ENCODE measurements at regions not wholly inside any gene's neighbourhood (a gene's known extent, or its start where the extent isn't known, plus 50 kb on each side); places are given as distances from the start of the nearest gene placed in this dataset.

DNA sequence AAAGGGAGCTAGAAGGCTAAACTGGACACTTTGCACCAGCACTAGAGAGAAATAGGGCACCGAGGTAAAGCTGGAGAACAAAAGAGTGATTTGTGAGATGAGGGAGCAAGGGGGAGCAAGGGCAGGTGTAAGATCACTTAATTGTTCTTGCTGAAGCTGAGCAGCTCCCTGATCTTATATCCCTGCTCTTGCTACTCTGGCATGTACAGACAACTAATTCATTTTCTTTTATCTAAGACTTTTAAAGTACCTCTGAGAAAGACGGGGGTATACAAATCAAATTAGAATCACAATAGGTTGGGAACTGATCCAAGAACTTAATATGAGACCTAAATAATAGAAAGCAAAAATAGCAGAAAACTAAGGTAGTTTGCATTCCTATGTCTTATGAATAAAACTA lies 381.7 kb upstream of the POU3F2 start:
- DNase-seq (ENCODE audit: low read depth, low spot score): no peak

DNA sequence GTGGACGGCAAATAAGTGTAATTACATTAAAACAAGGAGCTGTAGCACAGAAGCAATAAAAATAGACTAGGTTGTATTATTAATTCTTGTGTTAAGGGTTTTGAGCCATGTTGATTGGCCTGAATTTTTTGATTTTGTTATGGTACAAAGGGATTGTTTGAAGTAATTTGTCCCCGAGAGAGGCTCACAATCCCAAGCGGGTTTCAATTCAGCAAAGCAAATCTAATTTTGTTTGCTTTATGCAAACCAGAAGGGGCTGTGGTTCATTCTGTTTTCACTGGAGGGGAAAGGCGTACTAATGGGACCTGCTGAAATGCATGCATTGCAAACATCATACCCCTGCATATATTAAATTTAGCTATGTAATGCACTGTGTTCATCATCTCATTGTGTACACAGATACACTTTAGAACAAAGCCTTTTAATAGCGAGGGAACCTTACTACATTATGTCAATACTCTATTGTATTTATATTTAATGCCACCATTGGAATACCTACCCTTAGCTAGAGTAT lies 379.5 kb upstream of the POU3F2 start:
- DNase-seq (ENCODE audit: low read depth, low spot score): no peak

DNA sequence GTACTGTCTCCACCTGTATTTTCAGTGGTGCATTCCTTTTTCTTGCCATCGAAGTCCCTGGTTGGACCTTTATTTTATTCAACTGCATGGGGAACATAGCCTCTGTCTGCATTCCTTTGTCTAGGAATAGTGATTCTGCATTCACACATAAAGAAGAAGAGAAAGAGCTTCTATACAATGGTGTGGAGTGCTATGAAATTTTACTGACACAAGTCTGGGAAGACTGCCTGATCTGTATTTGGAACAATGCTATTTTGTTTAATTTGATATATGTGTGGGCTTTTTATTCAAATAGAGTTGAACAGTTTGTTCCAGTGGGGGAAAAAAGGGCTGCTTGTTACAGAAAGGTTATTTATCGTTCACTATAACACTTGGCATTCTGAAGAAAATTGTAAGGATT lies 375.7 kb upstream of the POU3F2 start:
- no peak for DNase-seq (ENCODE audit: low read depth, low spot score)

DNA sequence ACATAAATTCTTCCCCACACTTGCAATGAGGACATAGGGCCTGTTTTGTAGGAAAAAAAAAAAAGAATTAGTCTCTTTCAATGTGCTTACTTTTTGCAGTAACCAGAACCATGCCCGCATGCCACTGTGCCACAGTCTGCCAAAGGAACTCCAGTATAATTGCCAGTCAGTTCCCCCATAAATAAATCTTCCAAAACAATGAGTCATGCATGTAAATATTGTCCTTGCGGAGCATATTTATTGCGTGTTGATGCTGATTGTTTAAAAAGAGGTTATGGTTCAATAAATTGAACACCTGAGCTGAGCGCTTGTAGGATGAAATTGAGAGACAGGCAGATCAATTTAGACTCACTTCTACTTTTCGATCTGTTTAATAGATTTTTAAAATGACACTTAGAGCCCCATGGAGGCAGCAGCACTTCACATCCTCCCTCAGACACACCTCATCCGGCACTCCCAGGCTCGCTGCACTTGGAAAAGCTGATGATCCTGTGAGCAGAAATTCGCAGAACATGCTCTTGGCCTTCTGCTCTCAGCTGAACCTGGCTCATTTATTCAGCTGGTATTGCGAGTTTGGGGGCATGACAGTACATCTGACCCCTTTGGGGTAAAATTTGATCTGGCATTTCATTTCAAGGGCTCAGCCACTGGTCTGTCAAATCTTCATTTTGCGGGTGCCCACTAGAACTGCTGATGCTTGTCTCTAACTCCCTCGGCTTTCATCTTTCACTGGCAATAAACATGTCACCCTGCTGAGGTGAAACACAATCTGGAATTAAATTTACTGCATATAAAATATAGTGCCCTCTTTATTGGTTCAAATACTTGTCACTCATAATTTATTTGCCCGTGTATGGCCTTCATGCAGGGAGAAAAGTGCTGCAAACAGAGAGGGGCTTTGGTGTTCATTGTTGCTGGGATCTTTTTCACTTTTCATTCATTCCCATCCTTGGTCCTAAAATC lies 371.1 kb upstream of the POU3F2 start:
- no peak for DNase-seq (ENCODE audit: low read depth, low spot score)

DNA sequence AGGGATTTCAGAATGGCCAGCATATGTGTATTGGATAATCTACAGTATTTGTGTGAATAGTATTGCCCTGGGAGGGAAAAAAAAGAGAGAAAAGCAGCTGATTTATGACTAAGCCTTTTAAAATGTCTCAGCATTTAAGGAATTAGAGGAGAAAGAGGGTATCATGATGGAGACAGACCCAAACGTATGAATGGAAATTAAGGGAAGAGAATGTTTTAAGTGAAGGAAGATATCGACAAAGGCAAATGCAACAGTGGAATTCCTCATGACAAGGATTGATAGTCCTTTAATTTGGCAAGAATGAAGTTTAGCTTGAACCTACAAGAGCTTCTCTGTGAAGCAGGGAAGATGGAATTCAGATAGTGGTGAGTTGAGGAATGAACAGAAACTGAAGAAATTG lies 367.3 kb upstream of the POU3F2 start:
- DNase-seq (ENCODE audit: low read depth, low spot score): no peak

DNA sequence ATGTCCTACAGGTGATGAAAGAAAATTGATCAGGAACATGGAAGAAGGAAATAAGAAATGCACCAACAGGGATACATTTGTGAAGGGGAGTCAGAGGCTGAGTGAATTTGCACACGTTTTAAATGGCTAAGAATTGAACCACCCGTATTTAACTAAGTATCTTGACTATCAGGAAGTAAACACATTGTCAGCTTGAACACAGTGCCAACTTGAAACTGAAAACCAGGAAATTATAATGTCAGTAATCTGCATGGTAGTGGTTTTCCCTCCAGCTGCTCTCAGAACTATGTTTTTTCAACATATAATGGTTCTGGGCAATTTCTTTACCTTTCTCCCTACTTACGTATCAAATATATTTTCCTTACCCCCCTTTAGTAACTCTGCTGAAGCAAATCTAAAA lies 366.5 kb upstream of the POU3F2 start:
- DNase-seq (ENCODE audit: low read depth, low spot score): no peak

DNA sequence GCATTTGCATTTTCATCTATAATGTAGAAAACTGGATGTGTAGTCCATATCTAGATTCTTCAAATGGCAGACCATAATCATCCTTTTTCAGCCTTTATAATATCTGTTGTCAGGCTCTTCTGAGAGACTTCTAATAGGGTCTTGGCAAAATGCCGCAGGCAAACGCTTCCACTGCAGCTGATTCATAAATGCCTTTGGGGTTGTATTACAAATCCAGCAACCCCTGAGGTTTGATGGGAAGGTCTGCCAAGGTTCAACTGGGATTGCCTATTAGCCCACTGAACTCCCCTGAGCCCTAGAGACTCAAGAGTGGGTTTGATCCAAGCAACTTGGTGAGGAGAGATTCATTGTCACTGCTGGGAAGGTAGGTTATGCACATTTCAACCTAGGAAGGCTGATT lies 365.2 kb upstream of the POU3F2 start:
- DNase-seq (ENCODE audit: low read depth, low spot score): no peak

DNA sequence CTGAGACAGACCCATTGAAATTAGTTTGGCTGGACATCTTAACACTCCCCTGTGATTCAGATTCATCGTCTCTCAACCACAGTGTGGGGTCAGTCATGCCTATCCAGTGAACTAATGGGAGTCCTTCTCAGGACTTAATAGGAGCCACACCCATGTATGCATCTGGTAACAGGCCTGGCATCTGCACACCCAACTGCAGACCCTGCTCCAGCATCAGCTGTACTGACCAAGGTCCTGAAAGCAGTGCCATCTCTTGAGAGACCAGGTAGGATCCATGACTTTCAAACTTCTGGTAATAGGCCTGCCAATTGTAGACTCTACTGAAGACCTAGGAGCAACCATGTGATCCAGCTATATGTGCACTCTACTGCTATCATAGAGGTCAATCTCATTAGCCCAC lies 363.6 kb upstream of the POU3F2 start:
- DNase-seq (ENCODE audit: low read depth, low spot score): no peak

DNA sequence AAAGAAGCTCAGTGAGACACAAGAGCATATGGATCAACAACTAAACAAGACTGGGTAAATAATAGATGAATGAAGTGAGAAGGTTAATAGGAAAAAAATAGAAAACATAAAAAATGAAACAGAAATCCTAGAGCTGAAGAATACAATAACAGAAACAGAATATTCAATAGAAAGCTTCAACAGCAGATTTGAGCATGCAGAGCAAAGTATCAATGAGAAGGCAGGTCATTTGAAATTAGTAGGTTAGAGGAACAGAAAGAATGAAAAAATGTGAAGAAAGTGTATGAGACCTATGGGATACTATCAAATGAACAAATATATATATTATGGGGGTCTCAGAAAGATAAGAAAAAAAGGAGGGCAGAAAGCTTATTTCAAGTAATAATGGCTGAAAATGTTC lies 362.9 kb upstream of the POU3F2 start:
- no peak for DNase-seq (ENCODE audit: low read depth, low spot score)

DNA sequence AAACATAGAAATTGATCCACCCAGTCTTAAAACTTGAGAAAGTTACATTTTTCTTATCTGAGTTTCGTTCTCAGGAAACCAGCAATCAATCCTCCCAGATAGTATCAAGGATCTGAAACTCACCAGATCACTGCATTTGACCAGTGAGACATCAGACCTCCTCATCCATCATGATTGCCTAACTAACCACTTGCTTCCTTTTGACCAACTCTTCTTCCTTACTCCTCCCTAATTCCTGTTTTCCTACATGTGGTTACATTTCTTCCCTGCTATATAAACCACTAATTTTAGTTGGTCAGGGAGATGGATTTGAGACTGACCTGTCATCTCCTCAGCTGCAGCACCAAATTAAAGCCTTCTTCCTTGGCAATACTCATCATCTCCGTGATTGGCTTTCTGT lies 357.1 kb upstream of the POU3F2 start:
- no peak for DNase-seq (ENCODE audit: low read depth, low spot score)

DNA sequence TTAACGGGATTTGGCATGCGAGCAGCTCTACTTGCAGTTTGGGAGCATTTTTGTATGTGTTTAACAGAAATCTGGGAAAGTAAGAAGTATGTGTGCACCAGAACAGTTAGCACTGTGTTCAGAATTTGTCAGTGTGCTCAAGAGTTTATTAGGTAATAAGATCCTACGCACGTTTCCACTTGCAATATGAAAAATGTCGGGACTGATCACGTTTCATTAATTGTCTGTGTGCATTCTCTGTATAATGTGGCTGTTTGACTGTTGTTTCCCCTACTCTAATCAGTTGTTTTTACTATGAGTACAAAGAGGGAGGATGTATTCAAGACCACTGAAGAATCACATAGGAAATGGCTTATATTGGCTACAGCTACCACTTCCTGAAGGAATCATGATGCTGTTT lies 349.7 kb upstream of the POU3F2 start:
- no peak for DNase-seq (ENCODE audit: low read depth, low spot score)

DNA sequence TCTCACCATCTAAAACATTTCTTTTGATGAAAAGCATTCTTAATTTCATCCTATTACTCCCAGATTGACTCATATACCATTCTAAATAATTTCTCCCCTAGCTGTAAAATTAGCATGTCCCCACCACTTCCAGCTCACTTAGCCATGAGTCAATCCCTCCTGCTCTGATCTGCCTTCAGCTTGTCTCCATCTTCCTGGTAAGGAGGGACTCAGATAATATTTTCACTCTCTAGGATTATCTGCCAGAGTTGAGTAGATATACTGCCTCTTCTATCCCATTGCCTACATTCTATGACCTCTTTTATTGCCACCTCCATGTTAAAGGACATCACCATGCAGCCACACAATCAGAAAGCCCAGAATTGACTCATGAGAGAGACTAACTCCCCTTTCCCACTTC lies 348.8 kb upstream of the POU3F2 start:
- DNase-seq (ENCODE audit: low read depth, low spot score): no peak

DNA sequence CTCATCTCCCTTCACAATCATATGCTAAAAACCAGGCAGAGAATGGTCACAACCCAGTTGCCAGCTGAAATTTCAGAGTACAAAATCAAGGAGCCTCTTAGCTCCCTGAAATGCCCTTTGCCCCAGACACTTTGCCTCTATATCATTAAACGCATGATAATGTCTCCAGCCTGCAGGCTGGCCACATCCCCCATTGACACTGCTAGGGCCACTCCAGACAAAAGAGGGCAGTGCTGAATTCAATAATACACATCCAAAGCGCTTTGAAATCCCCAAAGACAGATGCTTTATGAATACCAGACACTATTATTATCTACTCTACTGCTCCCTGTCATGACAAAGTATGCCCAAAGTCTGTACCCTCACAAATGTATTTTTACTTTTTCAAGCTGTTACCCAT lies 348.3 kb upstream of the POU3F2 start:
- DNase-seq (ENCODE audit: low read depth, low spot score): no peak

DNA sequence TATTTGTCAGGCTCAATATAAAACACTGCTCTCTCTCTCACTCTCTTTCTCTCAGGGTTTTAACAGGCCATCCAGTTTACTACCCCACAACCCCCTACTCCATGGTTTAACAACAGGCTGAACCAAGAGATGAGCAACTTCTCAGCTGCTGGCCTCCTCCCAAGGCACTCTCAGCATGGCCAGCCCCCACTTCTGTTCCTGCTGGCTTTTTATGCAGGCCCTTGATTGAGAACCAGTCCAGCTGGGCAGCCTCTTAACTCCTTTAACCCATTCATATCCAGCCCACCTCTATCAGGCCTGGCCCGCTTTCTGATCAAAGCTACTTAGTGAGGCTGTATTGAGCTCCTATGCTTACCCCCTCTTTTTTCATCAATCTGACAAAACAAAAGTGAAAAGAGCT lies 346.8 kb upstream of the POU3F2 start:
- no peak for DNase-seq (ENCODE audit: low read depth, low spot score)

DNA sequence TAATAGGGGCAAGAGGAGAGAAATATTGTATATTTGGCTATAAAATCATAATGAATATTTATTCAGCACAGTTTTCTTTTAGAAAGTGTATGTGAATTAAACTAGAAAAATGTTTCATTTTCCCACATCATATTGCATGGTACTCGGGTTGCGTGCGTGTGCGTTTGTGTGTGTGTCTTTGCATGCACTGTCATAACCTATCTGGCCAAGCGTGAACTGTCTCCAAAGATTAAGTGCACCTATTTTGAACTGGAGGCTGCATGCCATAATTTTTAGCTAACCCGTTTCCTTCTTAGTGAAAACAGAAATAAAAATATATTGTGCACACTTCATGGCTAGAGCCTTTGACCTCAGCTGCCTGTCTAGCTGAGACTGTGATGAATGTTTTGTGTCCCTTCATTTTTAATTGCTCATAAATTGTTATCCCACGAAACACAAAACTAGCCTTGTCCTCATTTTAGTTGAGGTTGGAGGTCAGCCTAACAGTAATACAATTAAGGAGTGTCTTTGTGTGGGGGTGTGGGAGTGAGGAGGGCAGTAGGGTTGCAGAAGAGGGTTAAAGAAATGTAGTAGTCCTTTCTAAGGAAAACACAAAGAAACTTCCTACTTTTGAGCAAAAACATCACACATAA lies 336.1 kb upstream of the POU3F2 start:
- DNase-seq (ENCODE audit: low read depth, low spot score): no peak

DNA sequence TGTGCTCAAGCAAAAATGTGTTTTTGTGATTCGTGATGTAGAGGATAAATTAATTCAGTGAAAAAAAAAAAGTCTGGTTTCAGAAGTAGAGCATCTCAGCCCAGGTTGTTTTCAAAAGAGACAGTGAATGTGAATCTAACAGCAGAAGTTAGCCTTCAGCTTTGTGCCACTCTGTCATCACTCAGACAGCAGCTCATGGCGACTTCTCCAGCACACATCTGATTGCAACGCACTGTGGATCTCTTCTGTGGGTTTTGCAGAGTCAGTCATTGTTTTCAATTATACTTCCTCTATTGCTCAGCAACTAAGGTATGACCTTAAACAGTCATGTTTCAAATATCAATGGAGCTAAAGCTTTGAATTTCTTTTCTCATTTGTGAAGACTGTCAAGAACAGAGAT lies 335.5 kb upstream of the POU3F2 start:
- DNase-seq (ENCODE audit: low read depth, low spot score): no peak

DNA sequence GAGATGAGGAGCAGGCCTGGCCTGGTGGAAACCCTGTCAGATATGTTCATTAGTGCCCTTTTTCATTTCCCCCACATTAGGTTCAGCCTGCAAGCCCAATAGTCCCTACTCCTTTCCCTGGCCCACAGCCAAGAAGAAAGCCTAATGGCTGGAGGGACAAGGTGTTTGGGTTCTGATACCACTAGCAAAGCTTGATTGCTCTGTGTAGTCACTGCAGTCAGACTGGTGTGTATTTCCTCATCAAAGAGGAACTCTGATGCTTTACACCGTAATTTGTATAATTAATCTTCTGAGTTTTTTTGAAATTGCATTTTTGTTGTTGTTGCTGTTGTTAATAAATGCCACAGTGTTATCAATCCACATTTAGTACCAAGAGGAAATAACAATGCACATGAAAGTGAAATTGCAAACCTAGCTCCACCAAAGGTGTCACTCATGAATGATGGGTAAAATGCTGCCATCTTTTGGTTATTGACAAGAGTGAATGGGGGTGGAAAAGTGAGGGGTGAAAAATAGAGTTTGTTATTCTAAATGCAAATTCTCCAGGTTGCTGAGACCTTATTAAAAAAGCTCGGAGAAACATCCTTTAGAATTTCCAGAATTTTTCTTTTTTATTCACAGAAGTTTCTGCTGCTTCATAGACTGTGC lies 320.2 kb upstream of the POU3F2 start:
- no peak for DNase-seq (ENCODE audit: low read depth, low spot score)

DNA sequence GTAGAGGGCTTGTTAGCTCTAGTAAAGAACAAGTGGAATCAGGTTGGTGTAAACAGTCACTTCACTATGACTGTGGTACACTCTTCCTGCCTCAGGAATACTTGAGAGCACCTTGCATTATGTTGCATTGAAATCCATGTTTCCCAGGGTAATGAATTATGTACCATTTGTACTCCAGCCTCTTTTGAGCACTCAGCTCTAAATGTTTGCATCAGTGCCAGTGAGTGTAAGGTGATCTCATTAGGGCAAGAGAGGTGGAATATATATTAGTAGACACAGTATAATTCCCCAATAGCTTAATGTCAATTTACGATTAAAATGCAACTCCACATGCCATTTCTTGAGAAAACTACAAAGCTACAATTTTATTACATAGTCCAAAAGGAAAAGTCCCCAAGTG lies 319.6 kb upstream of the POU3F2 start:
- DNase-seq (ENCODE audit: low read depth, low spot score): no peak

DNA sequence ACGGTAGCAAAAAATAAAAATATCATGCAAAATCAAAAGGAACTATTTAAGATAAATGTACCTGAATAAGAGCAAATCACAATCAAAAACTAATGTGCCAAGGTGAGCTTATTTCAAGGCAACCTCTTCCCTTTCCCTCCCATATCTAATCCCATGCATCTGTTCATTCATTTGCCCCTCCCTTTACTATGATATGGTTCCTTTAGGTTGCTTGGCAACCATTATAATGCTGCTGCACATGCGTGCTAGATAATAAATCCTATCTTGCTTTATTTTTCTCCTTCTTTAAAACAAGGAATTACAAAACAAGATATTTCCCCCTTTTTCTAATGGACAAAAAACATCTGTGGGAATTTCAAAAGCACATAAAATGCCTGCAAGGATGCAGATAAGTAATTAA lies 318.2 kb upstream of the POU3F2 start:
- no peak for DNase-seq (ENCODE audit: low read depth, low spot score)

DNA sequence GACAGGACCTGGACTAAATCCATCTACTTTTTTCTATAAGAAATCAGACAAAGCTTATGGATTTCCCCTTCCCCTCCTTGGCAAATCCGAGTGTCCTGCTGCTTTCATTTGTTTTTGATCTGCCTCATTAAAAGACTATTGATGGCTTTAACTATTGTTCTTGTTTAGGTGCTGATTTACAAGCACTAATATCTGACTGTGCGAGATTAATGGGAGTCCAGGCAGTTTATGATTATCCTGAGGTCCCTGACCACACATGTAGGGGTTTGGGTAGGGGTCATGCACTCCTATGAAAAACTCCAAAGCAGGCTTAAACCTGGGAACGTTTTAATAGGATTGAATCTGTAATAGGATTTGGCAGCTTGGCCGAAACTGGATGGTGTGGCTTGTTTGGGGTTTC lies 317.5 kb upstream of the POU3F2 start:
- DNase-seq (ENCODE audit: low read depth, low spot score): no peak

DNA sequence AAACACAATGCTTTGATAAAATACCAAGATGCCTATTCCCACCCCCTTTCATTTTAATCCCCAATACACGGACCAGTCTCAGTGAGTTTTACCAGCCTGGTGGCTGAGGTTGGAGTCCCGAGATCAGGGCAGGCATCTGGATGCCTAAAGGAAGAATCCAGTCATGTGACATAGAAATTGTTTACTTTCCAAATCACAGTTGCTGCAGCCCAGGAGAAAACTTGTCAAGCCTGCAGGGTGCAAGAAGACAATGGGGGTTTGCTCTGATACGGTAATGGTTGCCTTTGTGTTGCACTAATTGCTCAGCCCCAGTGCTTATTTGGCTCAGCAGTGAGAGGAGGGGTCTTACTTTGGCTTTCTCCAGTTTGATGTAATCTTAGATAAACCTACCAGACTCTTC lies 308.5 kb upstream of the POU3F2 start:
- DNase-seq (ENCODE audit: low read depth, low spot score): no peak

DNA sequence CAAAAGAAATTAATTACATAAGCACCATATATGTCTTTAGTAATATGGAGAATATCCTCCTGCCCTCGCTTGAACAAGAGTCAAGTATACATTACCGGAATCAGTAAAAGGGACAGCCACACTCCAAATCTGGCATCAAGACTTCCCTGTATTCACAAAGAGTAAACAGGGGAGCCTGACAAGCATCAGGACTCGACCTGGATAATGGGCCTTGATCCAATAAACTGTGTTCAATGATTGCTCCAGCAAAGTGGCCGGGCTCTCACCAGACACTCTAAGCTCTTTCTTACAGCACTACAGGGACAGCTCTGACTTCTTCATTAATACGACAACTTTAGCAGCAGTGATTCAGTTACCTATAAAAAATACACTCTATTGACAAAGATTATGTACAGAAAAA lies 307.9 kb upstream of the POU3F2 start:
- no peak for DNase-seq (ENCODE audit: low read depth, low spot score)

DNA sequence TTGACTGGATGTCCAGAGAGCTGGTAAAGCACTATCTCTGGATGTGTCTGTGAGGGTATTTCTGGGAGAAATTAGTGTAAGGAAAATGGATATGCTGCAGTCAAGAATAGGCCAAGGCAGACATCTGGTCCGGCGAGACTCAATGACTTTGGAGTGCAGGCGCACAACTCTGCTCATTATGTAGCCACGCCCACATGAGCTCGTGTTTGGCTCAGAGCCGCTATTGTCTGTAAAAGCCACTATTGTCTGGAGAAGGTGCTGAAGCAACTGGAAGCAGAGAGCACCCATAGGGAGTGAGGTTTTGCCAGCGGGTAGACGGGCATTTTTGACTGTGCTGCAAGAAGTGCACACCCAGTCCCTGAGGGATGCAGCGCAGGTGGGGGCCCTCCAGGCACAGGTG lies 305.0 kb upstream of the POU3F2 start:
- no peak for DNase-seq (ENCODE audit: low read depth, low spot score)
